ENCODE measurements at regions not wholly inside any gene's neighbourhood (a gene's known extent, or its start where the extent isn't known, plus 50 kb on each side); places are given as distances from the start of the nearest gene placed in this dataset.

DNA sequence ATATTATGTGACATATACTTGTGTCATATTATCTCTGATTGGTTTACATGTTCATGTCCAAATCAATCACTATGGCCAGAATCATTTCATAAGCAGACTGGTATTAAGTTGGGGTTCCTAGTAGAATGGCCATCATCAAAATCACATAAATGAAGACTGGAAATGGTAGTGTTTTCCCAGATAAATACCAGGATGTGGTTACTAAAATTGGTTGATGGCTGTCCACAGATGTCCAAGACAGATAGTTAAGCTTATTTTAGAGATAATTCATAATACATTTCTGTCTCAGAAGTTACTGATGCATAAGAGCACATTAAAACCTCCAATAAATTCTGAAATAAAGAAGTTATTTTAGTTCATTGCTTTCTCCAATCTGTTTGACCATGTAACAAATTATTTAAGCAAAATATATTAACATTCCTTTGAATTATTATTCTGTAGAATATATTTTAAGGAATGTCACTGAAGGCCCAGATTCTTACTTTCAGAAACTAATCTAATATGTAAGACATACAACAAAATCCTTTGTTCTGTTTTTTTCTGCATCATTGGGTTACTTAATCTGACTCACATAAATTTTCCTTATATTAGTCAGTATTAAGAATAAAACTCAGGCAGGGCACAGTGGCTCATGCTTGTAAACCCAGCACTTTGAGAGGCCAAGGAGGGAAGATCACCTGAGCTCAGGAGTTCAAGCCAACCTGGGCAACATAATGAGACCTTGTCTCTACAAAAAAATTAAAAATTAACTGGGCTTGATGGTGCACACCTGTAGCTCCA is 483.9 kb downstream of the PTPRC start:
- H3K4me1 Mint-ChIP-seq = no peaks in the 10 kb centered on the region
- Histone ChIP-seq H3K79me2 (ENCODE audit: low read depth) (no peaks in the 10 kb centered on the region), H2AFZ (replicated peaks) (no peak overlapping the region), H3K36me3 (no peaks in the 10 kb centered on the region), H3K4me2 (no peak overlapping the region), H3K4me1 (no peaks in the 10 kb centered on the region), H3F3A (ENCODE audit: low read depth) (no peaks in the 10 kb centered on the region), H3K27me3 (no peaks in the 10 kb centered on the region), H4K20me1 (ENCODE audit: low read depth) (no peaks in the 10 kb centered on the region), H3K9me3 (ENCODE audit: low read depth) (no peaks in the 10 kb centered on the region), H3K27ac (no peak overlapping the region), H3K9ac (no peak overlapping the region), H3K4me3 (no peak overlapping the region)
- no peaks in the 10 kb centered on the region for H3K36me3 Mint-ChIP-seq
- H3K27ac Mint-ChIP-seq = no peak overlapping the region
- DNase-seq (ENCODE audit: low spot score) = no peak
- TF ChIP-seq EZH2 (IDR thresholded peaks at IDR 0.05) = no peak
- TF ChIP-seq, protein P1, sequence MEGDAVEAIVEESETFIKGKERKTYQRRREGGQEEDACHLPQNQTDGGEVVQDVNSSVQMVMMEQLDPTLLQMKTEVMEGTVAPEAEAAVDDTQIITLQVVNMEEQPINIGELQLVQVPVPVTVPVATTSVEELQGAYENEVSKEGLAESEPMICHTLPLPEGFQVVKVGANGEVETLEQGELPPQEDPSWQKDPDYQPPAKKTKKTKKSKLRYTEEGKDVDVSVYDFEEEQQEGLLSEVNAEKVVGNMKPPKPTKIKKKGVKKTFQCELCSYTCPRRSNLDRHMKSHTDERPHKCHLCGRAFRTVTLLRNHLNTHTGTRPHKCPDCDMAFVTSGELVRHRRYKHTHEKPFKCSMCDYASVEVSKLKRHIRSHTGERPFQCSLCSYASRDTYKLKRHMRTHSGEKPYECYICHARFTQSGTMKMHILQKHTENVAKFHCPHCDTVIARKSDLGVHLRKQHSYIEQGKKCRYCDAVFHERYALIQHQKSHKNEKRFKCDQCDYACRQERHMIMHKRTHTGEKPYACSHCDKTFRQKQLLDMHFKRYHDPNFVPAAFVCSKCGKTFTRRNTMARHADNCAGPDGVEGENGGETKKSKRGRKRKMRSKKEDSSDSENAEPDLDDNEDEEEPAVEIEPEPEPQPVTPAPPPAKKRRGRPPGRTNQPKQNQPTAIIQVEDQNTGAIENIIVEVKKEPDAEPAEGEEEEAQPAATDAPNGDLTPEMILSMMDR (IDR thresholded peaks at IDR 0.05) = no peak
- TF ChIP-seq EZH2phosphoT487 (IDR thresholded peaks at IDR 0.05) = no peak
- no peak overlapping the region for H3K4me3 Mint-ChIP-seq
- peaks cover 2% of the 10 kb centered on the region for H3K27me3 Mint-ChIP-seq (ENCODE audit: insufficient read depth, low read depth)
- H3K9me3 Mint-ChIP-seq = no peaks in the 10 kb centered on the region

- TF ChIP-seq EZH2 (IDR thresholded peaks at IDR 0.05) (no peak), EZH2phosphoT487 (IDR thresholded peaks at IDR 0.05) (no peak)
- TF ChIP-seq, protein P1 (IDR thresholded peaks at IDR 0.05) = no peak
- Histone ChIP-seq H3F3A (ENCODE audit: low read depth) (no peaks in the 10 kb centered on the region), H3K4me1 (no peaks in the 10 kb centered on the region), H3K4me3 (no peak overlapping the region), H3K9ac (no peak overlapping the region), H3K27me3 (no peaks in the 10 kb centered on the region), H3K79me2 (ENCODE audit: low read depth) (no peaks in the 10 kb centered on the region), H3K36me3 (no peaks in the 10 kb centered on the region), H4K20me1 (ENCODE audit: low read depth) (no peaks in the 10 kb centered on the region), H3K9me3 (ENCODE audit: low read depth) (no peaks in the 10 kb centered on the region), H3K4me2 (no peak overlapping the region), H3K27ac (no peak overlapping the region), H2AFZ (replicated peaks) (no peak overlapping the region)
- no peak for DNase-seq (ENCODE audit: low spot score)
- Mint-ChIP-seq H3K4me1 (no peaks in the 10 kb centered on the region), H3K36me3 (no peaks in the 10 kb centered on the region), H3K4me3 (no peak overlapping the region), H3K27ac (no peak overlapping the region), H3K9me3 (no peaks in the 10 kb centered on the region), H3K27me3 (ENCODE audit: insufficient read depth, low read depth) (peaks cover 4% of the 10 kb centered on the region)
Measured at GRCh38 chr1:199123615-199124014, 484.8 kb downstream of the PTPRC start.

DNA sequence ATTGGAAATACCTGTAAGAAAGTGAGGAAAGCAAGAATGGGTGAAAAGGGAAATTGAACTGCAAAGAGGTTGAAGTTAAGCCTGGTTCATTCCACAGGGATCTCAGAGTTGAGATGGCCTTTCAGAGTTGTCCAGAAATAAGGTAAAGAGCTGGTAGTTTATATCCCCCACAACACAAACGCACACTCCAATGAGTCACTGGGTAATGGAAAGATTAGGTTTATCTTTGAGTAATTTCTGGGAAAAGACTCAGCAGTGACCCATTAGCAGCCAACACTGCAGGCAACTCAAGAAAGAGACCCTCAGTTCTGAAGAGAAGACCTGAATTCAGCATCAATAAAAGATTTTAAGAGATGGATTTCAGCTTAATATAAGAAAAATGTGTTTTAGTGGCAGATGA is 485.5 kb downstream of the PTPRC start:
- no peaks in the 10 kb centered on the region for H3K36me3 ChIP-seq
- no peak for TF ChIP-seq EZH2 (IDR thresholded peaks at IDR 0.05)
- TF ChIP-seq, protein P1 (IDR thresholded peaks at IDR 0.05) = no peak
- no peak for TF ChIP-seq EZH2phosphoT487 (IDR thresholded peaks at IDR 0.05)
- no peak overlapping the region for H3K27ac ChIP-seq
- Mint-ChIP-seq H3K4me3 (no peak overlapping the region), H3K36me3 (no peaks in the 10 kb centered on the region), H3K27ac (no peak overlapping the region), H3K9me3 (no peaks in the 10 kb centered on the region), H3K27me3 (ENCODE audit: insufficient read depth, low read depth) (peaks cover 4% of the 10 kb centered on the region), H3K4me1 (no peaks in the 10 kb centered on the region)
- no peak overlapping the region for H3K4me2 ChIP-seq
- H3K9me3 ChIP-seq (ENCODE audit: low read depth) = no peaks in the 10 kb centered on the region
- H4K20me1 ChIP-seq (ENCODE audit: low read depth) = no peaks in the 10 kb centered on the region
- no peak overlapping the region for H3K4me3 ChIP-seq
- no peaks in the 10 kb centered on the region for H3F3A ChIP-seq (ENCODE audit: low read depth)
- no peaks in the 10 kb centered on the region for H3K79me2 ChIP-seq (ENCODE audit: low read depth)
- no peaks in the 10 kb centered on the region for H3K27me3 ChIP-seq
- no peak for DNase-seq (ENCODE audit: low spot score)
- H3K9ac ChIP-seq = no peak overlapping the region
- no peak overlapping the region for H2AFZ ChIP-seq (replicated peaks)
- no peaks in the 10 kb centered on the region for H3K4me1 ChIP-seq

Data from neural progenitor cell (in vitro differentiated cells).